Natural killer cell (primary cell): ENCODE measurements at regions not wholly inside any gene's neighbourhood (a gene's known extent, or its start where the extent isn't known, plus 50 kb on each side); places are given as distances from the start of the nearest gene placed in this dataset.

Source experiments
- ATAC-seq, 3 donors: fragments of 150-1000 bp in 2 of 3; fragments of 200-7000 bp in 1 of 3; cut with Tn5 transposase; 1 replicate in 1 of 3; 2 replicates in 2 of 3; pipeline ENCODE4 v1.10.0; 2021; ENCODE audit warnings: mild to moderate bottlenecking in 2 of 3, moderate library complexity in 2 of 3
- DNase-seq, 2 donors: peaks; one replicate each; pipeline versions ENCODE4 v3.0.0 to v3.0.0-alpha.2; 2013 to 2021; ENCODE audit warnings: mixed read lengths in 1 of 2
- H3K27ac ChIP-seq: one replicate; pipeline ENCODE4 v1.5.1; 2013; ENCODE audit warnings: mild to moderate bottlenecking, low read length
- H3K27me3 ChIP-seq: one replicate; pipeline ENCODE4 v1.6.1; 2013; ENCODE audit warnings: low read length; ENCODE audit not compliant: control insufficient read depth, insufficient read depth
- H3K36me3 ChIP-seq: one replicate; pipeline ENCODE4 v1.6.1; 2013; ENCODE audit warnings: low read length; ENCODE audit not compliant: control insufficient read depth, insufficient read depth
- H3K4me1 ChIP-seq: one replicate; pipeline ENCODE4 v1.6.1; 2013; ENCODE audit warnings: low read length; ENCODE audit not compliant: control insufficient read depth, insufficient read depth
- H3K4me3 ChIP-seq: one replicate; pipeline ENCODE4 v1.5.1; 2013; ENCODE audit warnings: low read length
- H3K9me3 ChIP-seq: one replicate; pipeline ENCODE4 v1.6.1; 2013; ENCODE audit warnings: low read length; ENCODE audit not compliant: control insufficient read depth, insufficient read depth
- H3K27ac Mint-ChIP-seq, 2 donors: one replicate each; pipeline ENCODE4 v1.8.0; 2022; ENCODE audit warnings: mild to moderate bottlenecking in 2 of 2, mixed read lengths in 2 of 2, moderate library complexity in 1 of 2
- H3K27me3 Mint-ChIP-seq, 2 donors: one replicate each; pipeline ENCODE4 v1.8.0; 2022; ENCODE audit warnings: low read depth in 2 of 2, mixed read lengths in 2 of 2
- H3K36me3 Mint-ChIP-seq: one replicate; pipeline ENCODE4 v1.8.0; 2022; ENCODE audit warnings: mixed read lengths
- H3K4me1 Mint-ChIP-seq, 2 donors: one replicate each; pipeline ENCODE4 v1.8.0; 2022; ENCODE audit warnings: mixed read lengths in 2 of 2
- H3K4me3 Mint-ChIP-seq: one replicate; pipeline ENCODE4 v1.8.0; 2022; ENCODE audit warnings: mild to moderate bottlenecking, moderate library complexity, mixed read lengths
- H3K9me3 Mint-ChIP-seq, 2 donors: one replicate each; pipeline ENCODE4 v1.8.0; 2022; ENCODE audit warnings: mixed read lengths in 2 of 2
- WGBS: methylation state at CpG from one replicate; pipeline ENCODE4 v1.1.7; 2013; ENCODE audit warnings: missing lambda C conversion rate; ENCODE audit not compliant: insufficient coverage; 5-methylcytosine and 5-hydroxymethylcytosine counted together
- intact Hi-C: fragments of 100-400 bp; cut with micrococcal nuclease; formaldehyde crosslinking; loops from one replicate; pipeline ENCODE4 v1.14.2; 2022
- TF ChIP-seq, protein P1 (sequence below): fragments of 200-600 bp; IDR thresholded peaks from one replicate; pipeline ENCODE4 v1.8.0; 2022; ENCODE audit warnings: antibody characterized with exemption

DNA sequence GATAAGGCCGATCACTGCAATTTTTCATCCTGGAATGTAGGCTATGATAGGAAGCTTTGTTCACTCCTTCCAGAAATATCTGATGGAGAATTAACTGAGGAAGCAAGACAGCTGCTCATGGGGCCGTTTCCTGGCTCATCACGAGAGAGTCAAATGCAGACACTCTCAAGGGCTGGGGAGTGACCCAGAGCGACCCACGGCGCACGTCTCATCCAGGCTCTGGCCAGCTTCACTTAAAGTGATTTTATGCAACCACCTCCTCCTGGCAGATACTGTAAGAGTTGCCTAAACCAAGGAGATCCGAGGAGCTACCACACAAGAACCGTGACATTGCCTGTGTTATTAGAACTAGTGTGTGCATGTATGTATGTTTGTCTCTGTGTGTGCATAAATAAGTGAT, 530.8 kb downstream of the TCERG1L start:
- Histone ChIP-seq H3K4me3 (no peak overlapping the region), H3K27me3 (no peaks in the 10 kb centered on the region), H3K27ac (no peak overlapping the region), H3K9me3 (no peaks in the 10 kb centered on the region), H3K36me3 (no peaks in the 10 kb centered on the region), H3K4me1 (no peaks in the 10 kb centered on the region)
- intact Hi-C loops, result no loop called here
- TF ChIP-seq, protein P1, sequence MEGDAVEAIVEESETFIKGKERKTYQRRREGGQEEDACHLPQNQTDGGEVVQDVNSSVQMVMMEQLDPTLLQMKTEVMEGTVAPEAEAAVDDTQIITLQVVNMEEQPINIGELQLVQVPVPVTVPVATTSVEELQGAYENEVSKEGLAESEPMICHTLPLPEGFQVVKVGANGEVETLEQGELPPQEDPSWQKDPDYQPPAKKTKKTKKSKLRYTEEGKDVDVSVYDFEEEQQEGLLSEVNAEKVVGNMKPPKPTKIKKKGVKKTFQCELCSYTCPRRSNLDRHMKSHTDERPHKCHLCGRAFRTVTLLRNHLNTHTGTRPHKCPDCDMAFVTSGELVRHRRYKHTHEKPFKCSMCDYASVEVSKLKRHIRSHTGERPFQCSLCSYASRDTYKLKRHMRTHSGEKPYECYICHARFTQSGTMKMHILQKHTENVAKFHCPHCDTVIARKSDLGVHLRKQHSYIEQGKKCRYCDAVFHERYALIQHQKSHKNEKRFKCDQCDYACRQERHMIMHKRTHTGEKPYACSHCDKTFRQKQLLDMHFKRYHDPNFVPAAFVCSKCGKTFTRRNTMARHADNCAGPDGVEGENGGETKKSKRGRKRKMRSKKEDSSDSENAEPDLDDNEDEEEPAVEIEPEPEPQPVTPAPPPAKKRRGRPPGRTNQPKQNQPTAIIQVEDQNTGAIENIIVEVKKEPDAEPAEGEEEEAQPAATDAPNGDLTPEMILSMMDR, result no peak
- ATAC-seq (no peak), DNase-seq (no peak)
- no peak overlapping the region for H3K4me3 Mint-ChIP-seq
- WGBS, result 69% methylated on average over 9 of the region's 9 CpGs
- no peaks in the 10 kb centered on the region for H3K9me3 Mint-ChIP-seq
- H3K4me1 Mint-ChIP-seq, result no peaks in the 10 kb centered on the region
- no peaks in the 10 kb centered on the region for H3K27me3 Mint-ChIP-seq
- no peak overlapping the region for H3K27ac Mint-ChIP-seq
- H3K36me3 Mint-ChIP-seq, result no peaks in the 10 kb centered on the region

DNA sequence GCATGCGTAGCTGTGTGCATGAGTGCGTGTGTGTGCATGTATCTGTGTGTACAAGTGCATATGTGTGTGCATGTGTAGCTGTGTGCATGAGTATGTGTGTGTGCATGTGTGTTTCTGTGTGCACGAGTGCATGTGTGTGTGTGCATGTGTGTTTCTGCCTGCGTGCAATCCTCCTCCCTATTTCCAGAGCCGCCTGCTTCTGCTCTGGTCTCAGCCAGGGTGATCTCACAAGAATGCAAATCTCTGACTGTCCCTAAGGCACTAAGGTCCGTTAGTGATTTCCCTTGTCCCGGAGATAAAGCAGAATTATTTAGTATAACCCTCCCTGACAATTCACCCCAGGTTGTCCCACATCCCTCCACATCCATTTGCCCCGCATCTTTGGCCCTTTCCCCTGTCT, 530.3 kb downstream of the TCERG1L start:
- no peak overlapping the region for H3K27ac Mint-ChIP-seq
- intact Hi-C loops, result no loop called here

DNA sequence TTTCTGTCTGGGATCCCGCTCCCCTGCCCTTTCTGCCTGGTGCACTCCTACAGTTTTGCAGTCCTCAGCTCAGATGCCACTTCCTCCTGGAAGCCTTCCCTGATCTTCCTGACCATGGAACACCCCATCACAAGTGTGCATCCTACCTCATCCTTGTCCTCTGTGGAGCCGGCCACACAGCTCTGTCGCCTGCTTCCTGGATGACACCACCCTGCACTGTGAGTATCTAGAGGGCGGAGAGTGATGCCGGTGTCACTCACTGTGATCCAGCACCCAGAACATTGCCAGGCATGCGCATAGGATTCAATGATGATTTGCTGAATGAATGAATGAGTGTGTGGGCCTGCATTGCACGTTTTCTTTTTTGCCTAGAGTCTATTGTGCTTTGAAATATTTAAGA, 529.9 kb downstream of the TCERG1L start:
- no peak overlapping the region for H3K4me3 ChIP-seq
- H3K36me3 ChIP-seq, result no peaks in the 10 kb centered on the region
- H3K4me1 Mint-ChIP-seq, result no peaks in the 10 kb centered on the region
- H3K27me3 ChIP-seq, result no peaks in the 10 kb centered on the region
- DNase-seq, result no peak
- H3K9me3 ChIP-seq, result no peaks in the 10 kb centered on the region
- H3K27ac ChIP-seq, result no peak overlapping the region
- H3K36me3 Mint-ChIP-seq, result no peaks in the 10 kb centered on the region
- H3K27ac Mint-ChIP-seq, result no peak overlapping the region
- 82% methylated on average over 7 of the region's 7 CpGs for WGBS
- no peak overlapping the region for H3K4me3 Mint-ChIP-seq
- TF ChIP-seq, protein P1, result no peak
- no peaks in the 10 kb centered on the region for H3K9me3 Mint-ChIP-seq
- ATAC-seq, result no peak
- no peaks in the 10 kb centered on the region for H3K27me3 Mint-ChIP-seq
- intact Hi-C loops, result no loop called here
- no peaks in the 10 kb centered on the region for H3K4me1 ChIP-seq

More for the DNA sequence above, 530.3 kb downstream of the TCERG1L start:
- TF ChIP-seq, protein P1, result no peak
- H3K4me1 Mint-ChIP-seq, result no peaks in the 10 kb centered on the region
- H3K36me3 Mint-ChIP-seq, result no peaks in the 10 kb centered on the region
- DNase-seq (no peak), ATAC-seq (no peak)
- WGBS, result 78% methylated on average over 8 of the region's 8 CpGs
- Histone ChIP-seq H3K9me3 (no peaks in the 10 kb centered on the region), H3K27ac (no peak overlapping the region), H3K4me3 (no peak overlapping the region), H3K4me1 (no peaks in the 10 kb centered on the region), H3K27me3 (no peaks in the 10 kb centered on the region), H3K36me3 (no peaks in the 10 kb centered on the region)
- H3K9me3 Mint-ChIP-seq, result no peaks in the 10 kb centered on the region
- no peak overlapping the region for H3K4me3 Mint-ChIP-seq
- H3K27me3 Mint-ChIP-seq, result no peaks in the 10 kb centered on the region

DNA sequence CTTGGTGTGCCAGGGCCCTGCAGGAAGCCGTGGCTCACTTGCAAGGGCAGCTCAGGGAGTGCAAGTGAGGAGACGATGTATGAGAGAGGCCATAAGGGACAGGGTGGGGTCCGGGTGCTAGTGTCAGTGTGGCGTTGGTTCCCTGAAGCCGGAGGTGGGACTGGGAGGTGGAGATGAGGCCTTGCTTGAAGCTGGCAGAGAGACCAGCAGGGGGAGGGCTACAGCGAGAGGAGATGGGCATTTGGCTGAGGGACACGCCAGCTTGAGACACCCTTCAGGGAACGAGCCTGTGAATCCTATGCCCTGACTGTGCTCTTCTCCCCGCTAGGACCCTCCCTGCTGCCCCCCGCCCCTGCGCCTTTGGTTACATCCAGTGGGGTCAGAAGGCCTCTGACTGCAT, 529.1 kb downstream of the TCERG1L start:
- no peak for ATAC-seq
- Histone ChIP-seq H3K27me3 (no peaks in the 10 kb centered on the region), H3K36me3 (no peaks in the 10 kb centered on the region), H3K4me3 (no peak overlapping the region), H3K27ac (no peak overlapping the region), H3K9me3 (no peaks in the 10 kb centered on the region), H3K4me1 (no peaks in the 10 kb centered on the region)
- Mint-ChIP-seq H3K9me3 (no peaks in the 10 kb centered on the region), H3K36me3 (no peaks in the 10 kb centered on the region), H3K4me1 (no peaks in the 10 kb centered on the region), H3K27me3 (no peaks in the 10 kb centered on the region), H3K27ac (no peak overlapping the region), H3K4me3 (no peak overlapping the region)
- no peak for DNase-seq
- TF ChIP-seq, protein P1, result no peak
- 71% methylated on average over 11 of the region's 11 CpGs for WGBS
- intact Hi-C loops, result no loop called here
